C4-2B (cell line): ENCODE measurements at regions not wholly inside any gene's neighbourhood (a gene's known extent, or its start where the extent isn't known, plus 50 kb on each side); places are given as distances from the start of the nearest gene placed in this dataset.
"Not testable (repeated sequence)": the region's sequence is repeated elsewhere in the genome, so short reads cannot be mapped to it uniquely, and the experiment has no call there.

Experiments used
- H3K27ac ChIP-seq: fragments of 450-650 bp; 2 replicates; pipeline ENCODE4 v1.5.1; 2017
- ZFX ChIP-seq: fragments of 450-650 bp; IDR thresholded peaks from 2 replicates; pipeline ENCODE4 v1.6.1; 2017
- TF ChIP-seq, protein P1 (sequence below): fragments of 450-650 bp; conservative IDR thresholded peaks from 2 replicates; pipeline ENCODE4 v1.5.1; 2017; ENCODE audit warnings: mild to moderate bottlenecking

DNA sequence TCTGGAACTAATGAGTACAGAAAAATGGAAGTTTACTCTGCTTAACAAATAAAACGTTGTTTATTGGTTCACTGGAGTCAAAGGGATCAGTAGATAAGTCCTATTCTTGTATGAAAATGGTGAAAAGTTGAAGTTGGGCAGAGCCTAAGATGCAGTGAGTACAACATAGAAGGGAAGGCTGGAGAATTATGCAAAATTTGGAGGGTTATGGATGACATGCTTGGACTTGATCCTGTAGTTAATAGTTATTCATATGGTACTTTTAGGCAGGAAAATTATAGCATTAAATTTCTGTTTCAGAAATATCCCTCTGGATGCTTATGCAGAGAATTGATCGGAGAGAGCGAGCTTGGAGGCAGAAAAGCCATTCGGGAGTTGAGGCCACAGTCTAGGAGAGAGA is 167.6 kb downstream of the KCNS3 start:
- TF ChIP-seq, protein P1, sequence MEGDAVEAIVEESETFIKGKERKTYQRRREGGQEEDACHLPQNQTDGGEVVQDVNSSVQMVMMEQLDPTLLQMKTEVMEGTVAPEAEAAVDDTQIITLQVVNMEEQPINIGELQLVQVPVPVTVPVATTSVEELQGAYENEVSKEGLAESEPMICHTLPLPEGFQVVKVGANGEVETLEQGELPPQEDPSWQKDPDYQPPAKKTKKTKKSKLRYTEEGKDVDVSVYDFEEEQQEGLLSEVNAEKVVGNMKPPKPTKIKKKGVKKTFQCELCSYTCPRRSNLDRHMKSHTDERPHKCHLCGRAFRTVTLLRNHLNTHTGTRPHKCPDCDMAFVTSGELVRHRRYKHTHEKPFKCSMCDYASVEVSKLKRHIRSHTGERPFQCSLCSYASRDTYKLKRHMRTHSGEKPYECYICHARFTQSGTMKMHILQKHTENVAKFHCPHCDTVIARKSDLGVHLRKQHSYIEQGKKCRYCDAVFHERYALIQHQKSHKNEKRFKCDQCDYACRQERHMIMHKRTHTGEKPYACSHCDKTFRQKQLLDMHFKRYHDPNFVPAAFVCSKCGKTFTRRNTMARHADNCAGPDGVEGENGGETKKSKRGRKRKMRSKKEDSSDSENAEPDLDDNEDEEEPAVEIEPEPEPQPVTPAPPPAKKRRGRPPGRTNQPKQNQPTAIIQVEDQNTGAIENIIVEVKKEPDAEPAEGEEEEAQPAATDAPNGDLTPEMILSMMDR: no peak
- no peak for TF ChIP-seq ZFX
- no peak overlapping the region for H3K27ac ChIP-seq

DNA sequence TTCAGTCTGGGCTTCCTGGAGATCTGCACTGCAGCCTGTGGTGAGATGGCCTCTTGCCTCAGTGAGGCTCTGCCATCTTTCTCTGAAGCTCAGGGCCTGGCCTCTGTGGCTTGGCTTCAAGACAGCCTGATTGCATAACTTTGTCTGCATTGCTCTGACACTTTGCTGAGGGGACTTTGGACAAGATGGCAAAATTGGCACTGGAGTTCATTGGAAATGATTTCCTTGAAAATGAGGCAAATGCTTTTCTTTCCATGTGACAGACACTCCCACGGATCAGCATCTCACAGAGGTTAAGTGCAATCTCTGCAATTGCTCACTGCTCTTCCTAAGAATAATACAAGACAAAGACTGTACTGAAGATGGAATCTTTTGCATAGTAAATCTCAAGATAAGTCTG is 166.8 kb downstream of the KCNS3 start:
- TF ChIP-seq, protein P1: no peak
- no peak for TF ChIP-seq ZFX
- no peak overlapping the region for H3K27ac ChIP-seq

DNA sequence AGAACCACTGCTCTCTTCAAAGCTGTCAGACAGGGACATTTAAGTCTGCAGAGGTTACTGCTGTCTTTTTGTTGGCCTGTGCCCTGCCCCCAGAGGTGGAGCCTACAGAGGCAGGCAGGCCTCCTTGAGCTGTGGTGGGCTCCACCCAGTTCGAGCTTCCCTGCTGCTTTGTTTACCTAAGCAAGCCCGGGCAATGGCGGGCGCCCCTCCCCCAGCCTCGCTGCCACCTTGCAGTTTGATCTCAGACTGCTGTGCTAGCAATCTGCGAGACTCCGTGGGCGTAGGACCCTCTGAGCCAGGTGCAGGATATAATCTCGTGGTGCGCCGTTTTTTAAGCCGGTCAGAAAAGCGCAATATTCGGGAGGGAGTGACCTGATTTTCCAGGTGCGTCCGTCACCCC is 138.9 kb downstream of the KCNS3 start:
- H3K27ac ChIP-seq: not testable (repeated sequence)

DNA sequence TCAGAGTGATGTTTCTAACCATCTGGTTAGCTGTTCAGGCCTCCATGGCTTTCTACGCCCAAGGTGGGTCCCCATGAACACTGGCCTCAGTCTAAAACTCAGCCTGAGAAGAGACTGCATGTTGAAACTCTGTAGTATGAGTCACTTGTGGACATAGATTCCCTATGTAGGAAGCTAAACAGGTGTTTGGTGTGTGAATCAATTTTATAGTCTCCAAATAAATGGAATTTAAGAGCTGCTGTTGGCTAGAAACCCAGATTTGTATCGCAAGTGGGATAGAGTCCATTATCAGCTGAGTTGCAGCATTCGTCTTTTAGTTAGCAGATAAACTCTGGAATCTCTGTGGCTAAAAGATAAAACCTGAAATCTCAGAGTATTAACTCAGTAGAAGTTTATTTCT is 131.4 kb downstream of the KCNS3 start:
- no peak overlapping the region for H3K27ac ChIP-seq
- TF ChIP-seq, protein P1: no peak
- no peak for TF ChIP-seq ZFX

DNA sequence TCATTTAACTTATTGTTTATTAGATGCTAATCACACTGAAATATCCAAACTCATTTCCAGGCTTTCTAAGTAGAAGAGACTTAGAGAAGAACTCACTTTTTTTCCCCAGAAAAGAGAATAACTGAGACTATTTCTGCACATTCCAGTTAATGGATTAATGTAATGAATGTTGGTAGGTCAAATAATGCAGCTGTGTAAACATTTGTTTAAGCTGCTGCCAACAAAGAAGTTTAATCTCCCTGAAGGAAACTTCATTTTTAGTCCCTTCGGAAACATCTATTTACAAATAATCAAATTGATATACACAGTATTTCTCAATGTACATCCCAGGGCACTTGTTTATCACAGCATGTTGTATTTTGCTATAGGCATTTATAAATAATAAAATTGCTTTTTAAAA is 126.9 kb downstream of the KCNS3 start:
- H3K27ac ChIP-seq: no peak overlapping the region
- no peak for TF ChIP-seq ZFX
- TF ChIP-seq, protein P1: no peak

DNA sequence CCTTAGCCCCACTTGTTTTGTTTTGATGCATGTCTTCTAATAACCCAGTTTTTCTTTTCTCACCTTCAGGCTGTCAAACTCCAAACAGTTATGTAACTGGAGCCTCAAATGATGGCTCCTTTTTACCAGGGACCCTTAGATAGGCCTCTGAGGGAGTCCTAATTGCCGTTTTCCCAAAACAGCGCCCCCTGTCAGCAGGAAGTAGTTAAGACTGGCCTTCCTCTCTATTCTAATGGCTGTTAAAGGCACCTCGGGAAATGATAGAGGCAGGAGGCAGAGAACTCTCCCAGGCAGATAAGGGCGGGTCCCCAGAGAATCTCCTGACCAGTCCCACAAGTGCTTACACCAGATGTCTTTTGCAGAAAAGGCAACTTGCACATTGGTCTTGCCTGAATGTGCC is 123.2 kb downstream of the KCNS3 start:
- H3K27ac ChIP-seq: no peak overlapping the region
- TF ChIP-seq, protein P1: peak; percentile 23; the same call in 1 of the 2 replicates
- TF ChIP-seq ZFX: no peak

DNA sequence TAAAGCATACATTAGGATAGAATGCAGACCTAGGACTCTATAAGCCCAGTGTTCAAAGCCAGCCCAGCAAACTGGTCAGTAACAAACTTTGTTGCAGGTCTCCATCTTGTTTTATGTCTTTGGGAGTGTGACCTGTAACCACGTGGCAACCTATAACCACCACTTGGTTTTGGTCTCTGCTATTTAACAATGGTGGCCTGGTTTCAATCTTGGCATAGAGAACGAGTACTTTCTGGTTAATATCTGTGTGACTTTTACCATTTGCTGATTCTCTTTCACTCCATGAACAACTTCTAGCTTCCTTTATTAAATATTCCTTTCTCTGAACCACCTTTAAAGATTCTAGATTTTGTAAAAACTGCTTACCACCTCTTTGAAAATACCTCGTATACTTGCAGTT is 118.5 kb downstream of the KCNS3 start:
- TF ChIP-seq ZFX: no peak
- TF ChIP-seq, protein P1: no peak
- no peak overlapping the region for H3K27ac ChIP-seq

DNA sequence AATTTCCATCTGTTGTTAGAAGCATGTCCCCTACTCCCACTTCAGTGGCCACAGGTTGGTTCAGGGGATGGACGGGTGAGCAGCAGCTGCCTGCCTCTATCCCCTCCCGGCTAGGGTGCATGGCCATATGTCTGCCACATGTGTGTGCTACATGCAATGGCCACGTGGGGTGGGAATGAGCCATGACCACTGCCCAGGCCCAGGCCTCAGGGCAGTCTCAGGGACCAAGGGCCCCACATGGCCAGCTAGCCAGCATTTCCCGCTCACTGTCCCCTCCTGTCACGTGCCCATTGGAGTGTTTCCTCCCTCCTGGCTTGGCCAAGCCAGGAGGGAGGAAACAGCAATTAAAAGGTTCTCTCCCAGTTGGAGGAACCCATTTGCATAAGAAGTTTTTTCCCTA is 117.1 kb downstream of the KCNS3 start:
- no peak overlapping the region for H3K27ac ChIP-seq
- TF ChIP-seq ZFX: no peak
- TF ChIP-seq, protein P1: no peak
